Prostate gland (tissue), 2 donors: ENCODE measurements at regions not wholly inside any gene's neighbourhood (a gene's known extent, or its start where the extent isn't known, plus 50 kb on each side); places are given as distances from the start of the nearest gene placed in this dataset.
"Not testable (repeated sequence)": the region's sequence is repeated elsewhere in the genome, so short reads cannot be mapped to it uniquely, and the experiment has no call there.

Source experiments
- DNase-seq: peaks from one replicate; pipeline ENCODE4 v3.0.0-alpha.2; 2019; ENCODE audit warnings: low spot score
- H3K27ac ChIP-seq, 2 donors: fragments of 200-600 bp; sonication (generic); 2 replicates each; pipeline ENCODE4 v1.5.1; 2017 to 2019
- H3K27me3 ChIP-seq: fragments of 200-600 bp; sonication (generic); replicated peaks from 2 replicates; pipeline ENCODE4 v1.5.1; 2019; ENCODE audit not compliant: insufficient read depth
- H3K36me3 ChIP-seq, 2 donors: fragments of 200-600 bp; sonication (generic); 1 replicate in 1 of 2; 2 replicates in 1 of 2; pipeline versions ENCODE4 v1.5.1 to v1.8.1; 2017 to 2019
- H3K4me1 ChIP-seq: fragments of 200-600 bp; sonication (generic); replicated peaks from 2 replicates; pipeline ENCODE4 v1.5.1; 2019
- H3K4me3 ChIP-seq, 2 donors: fragments of 200-600 bp; sonication (generic); 2 replicates each; pipeline ENCODE4 v1.5.1; 2017 to 2019
- H3K9me3 ChIP-seq: fragments of 200-600 bp; sonication (generic); 2 replicates; pipeline ENCODE4 v1.5.1; 2017
- POLR2A ChIP-seq: fragments of 450-650 bp; IDR thresholded peaks from one replicate; pipeline ENCODE4 v1.6.1; 2016; ENCODE audit warnings: antibody characterized with exemption, mild to moderate bottlenecking
- POLR2AphosphoS5 ChIP-seq: sonication (generic); formaldehyde crosslinking; IDR thresholded peaks from one replicate; pipeline ENCODE4 v1.6.1; 2017; ENCODE audit warnings: antibody characterized with exemption
- WGBS: methylation state at CpG from one replicate; pipeline ENCODE4 v1.1.5; 2018; 5-methylcytosine and 5-hydroxymethylcytosine counted together
- intact Hi-C: fragments of 100-400 bp; cut with DNase I; formaldehyde crosslinking; loops from one replicate; pipeline ENCODE4 v1.14.2; 2022
- TF ChIP-seq, protein P1 (sequence below), 4 experiments: fragments of 200-600 bp in 2 of 4; fragments of 450-650 bp in 2 of 4; sonication (generic) in 2 of 4; IDR thresholded peaks; 1 replicate in 3 of 4; 2 replicates in 1 of 4; pipeline ENCODE4 v1.5.1; 2016 to 2019; ENCODE audit warnings: antibody characterized with exemption in 4 of 4, mild to moderate bottlenecking in 2 of 4, moderate library complexity in 2 of 4

- H3K27me3 ChIP-seq: no peaks in the 10 kb centered on the region
- DNase-seq: no peak
- WGBS: 73% methylated on average over 5 of the region's 5 CpGs
Measured at GRCh38 chr12:24661657-24662096, 287.2 kb downstream of the BCAT1 start.

GRCh38 chr12:24659016-24659415 is 289.9 kb downstream of the BCAT1 start:
- DNase-seq: no peak
- TF ChIP-seq, protein P1, sequence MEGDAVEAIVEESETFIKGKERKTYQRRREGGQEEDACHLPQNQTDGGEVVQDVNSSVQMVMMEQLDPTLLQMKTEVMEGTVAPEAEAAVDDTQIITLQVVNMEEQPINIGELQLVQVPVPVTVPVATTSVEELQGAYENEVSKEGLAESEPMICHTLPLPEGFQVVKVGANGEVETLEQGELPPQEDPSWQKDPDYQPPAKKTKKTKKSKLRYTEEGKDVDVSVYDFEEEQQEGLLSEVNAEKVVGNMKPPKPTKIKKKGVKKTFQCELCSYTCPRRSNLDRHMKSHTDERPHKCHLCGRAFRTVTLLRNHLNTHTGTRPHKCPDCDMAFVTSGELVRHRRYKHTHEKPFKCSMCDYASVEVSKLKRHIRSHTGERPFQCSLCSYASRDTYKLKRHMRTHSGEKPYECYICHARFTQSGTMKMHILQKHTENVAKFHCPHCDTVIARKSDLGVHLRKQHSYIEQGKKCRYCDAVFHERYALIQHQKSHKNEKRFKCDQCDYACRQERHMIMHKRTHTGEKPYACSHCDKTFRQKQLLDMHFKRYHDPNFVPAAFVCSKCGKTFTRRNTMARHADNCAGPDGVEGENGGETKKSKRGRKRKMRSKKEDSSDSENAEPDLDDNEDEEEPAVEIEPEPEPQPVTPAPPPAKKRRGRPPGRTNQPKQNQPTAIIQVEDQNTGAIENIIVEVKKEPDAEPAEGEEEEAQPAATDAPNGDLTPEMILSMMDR (IDR thresholded peaks at IDR 0.05): no peak
- no peak for TF ChIP-seq POLR2AphosphoS5
- TF ChIP-seq POLR2A: no peak
- intact Hi-C loops: no loop called here

More at GRCh38 chr12:24661657-24662096, 287.2 kb downstream of the BCAT1 start:
- Histone ChIP-seq H3K4me3 (no peak overlapping the region), H3K36me3 (no peaks in the 10 kb centered on the region), H3K4me1 (no peaks in the 10 kb centered on the region), H3K9me3 (no peaks in the 10 kb centered on the region), H3K27ac (no peak overlapping the region)
- no peak for TF ChIP-seq POLR2AphosphoS5
- no peak for TF ChIP-seq POLR2A
- TF ChIP-seq, protein P1 (IDR thresholded peaks at IDR 0.05): no peak
- intact Hi-C loops: no loop called here

GRCh38 chr12:24654344-24654743 is 294.6 kb downstream of the BCAT1 start:
- WGBS: 86% methylated on average over 4 of the region's 4 CpGs
- H3K27ac ChIP-seq, DNase-seq, H3K4me1 ChIP-seq, intact Hi-C loops, H3K27me3 ChIP-seq, H3K9me3 ChIP-seq, H3K36me3 ChIP-seq, H3K4me3 ChIP-seq: not testable (repeated sequence)

More at GRCh38 chr12:24659016-24659415, 289.9 kb downstream of the BCAT1 start:
- Histone ChIP-seq H3K4me3 (no peak overlapping the region), H3K4me1 (no peaks in the 10 kb centered on the region), H3K27ac (no peak overlapping the region), H3K27me3 (no peaks in the 10 kb centered on the region), H3K36me3 (no peaks in the 10 kb centered on the region), H3K9me3 (no peaks in the 10 kb centered on the region)
- WGBS: 88% methylated on average over 1 of the region's 1 CpG

DNA sequence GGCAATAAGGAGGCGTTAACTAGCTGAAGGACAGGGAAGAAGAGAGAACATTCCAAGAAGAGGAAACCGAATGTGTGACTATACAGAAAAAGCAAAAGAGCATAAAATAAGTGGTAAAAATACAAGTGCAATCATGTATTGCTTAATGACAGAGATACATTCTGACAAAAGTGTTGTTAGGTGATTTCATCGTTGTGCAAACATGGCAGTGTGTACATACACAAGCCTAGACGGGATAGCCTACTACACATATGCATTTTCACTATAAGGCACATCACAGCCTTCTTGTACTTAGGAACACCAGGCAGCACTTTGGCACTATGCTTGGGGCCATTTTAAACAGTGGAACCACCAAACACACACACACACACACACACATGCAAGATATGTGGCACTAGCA is 299.3 kb downstream of the BCAT1 start:
- WGBS: 19% methylated on average over 4 of the region's 4 CpGs
- Histone ChIP-seq H3K4me3 (no peak overlapping the region), H3K27ac (no peak overlapping the region), H3K36me3 (no peaks in the 10 kb centered on the region), H3K9me3 (no peaks in the 10 kb centered on the region), H3K27me3 (no peaks in the 10 kb centered on the region), H3K4me1 (no peaks in the 10 kb centered on the region)
- DNase-seq: no peak
- TF ChIP-seq POLR2A: no peak
- TF ChIP-seq POLR2AphosphoS5: no peak
- TF ChIP-seq, protein P1 (IDR thresholded peaks at IDR 0.05): no peak
- intact Hi-C loops: no loop called here

DNA sequence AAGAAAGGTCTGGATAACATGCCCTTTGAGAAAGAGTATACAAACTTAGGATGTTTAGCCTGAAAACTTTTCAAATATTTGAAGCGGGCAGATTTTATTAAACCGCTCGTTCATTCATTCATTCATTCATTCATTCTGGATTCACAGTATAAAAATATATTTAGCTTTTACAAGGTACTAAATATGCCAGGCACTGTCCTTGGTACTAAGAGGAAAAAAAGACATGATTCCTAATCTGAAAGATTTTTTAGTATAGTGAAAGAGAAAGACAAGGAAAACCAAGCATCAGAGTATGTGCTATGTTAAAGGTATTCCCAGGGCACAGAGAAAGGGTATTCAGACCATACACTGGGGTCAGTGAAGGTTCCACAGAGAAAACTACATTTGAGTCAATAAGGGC is 299.7 kb downstream of the BCAT1 start:
- intact Hi-C loops: no loop called here

More for the DNA sequence above, 299.7 kb downstream of the BCAT1 start:
- TF ChIP-seq POLR2A: no peak
- TF ChIP-seq, protein P1 (IDR thresholded peaks at IDR 0.05): no peak
- TF ChIP-seq POLR2AphosphoS5: no peak
- Histone ChIP-seq H3K9me3 (no peaks in the 10 kb centered on the region), H3K27me3 (no peaks in the 10 kb centered on the region), H3K4me1 (no peaks in the 10 kb centered on the region), H3K27ac (no peak overlapping the region), H3K4me3 (no peak overlapping the region), H3K36me3 (no peaks in the 10 kb centered on the region)
- no peak for DNase-seq
- WGBS: 51% methylated on average over 3 of the region's 3 CpGs
